PC-9 (cell line): ENCODE measurements at regions not wholly inside any gene's neighbourhood (a gene's known extent, or its start where the extent isn't known, plus 50 kb on each side); places are given as distances from the start of the nearest gene placed in this dataset.

Source experiments
- EZH2 ChIP-seq: fragments of 200-600 bp; sonication (generic); IDR thresholded peaks from 2 replicates; pipeline ENCODE4 v1.8.0; 2017; ENCODE audit warnings: antibody characterized with exemption, low read depth
- TF ChIP-seq, protein P1 (sequence below): fragments of 200-600 bp; sonication (generic); conservative IDR thresholded peaks from 2 replicates; pipeline ENCODE4 v1.6.1; 2017; ENCODE audit warnings: mixed run types, antibody characterized with exemption, mild to moderate bottlenecking, moderate library complexity

GRCh38 chr10:2111965-2112364, 374.6 kb upstream of the ADARB2 start:
- TF ChIP-seq, protein P1, sequence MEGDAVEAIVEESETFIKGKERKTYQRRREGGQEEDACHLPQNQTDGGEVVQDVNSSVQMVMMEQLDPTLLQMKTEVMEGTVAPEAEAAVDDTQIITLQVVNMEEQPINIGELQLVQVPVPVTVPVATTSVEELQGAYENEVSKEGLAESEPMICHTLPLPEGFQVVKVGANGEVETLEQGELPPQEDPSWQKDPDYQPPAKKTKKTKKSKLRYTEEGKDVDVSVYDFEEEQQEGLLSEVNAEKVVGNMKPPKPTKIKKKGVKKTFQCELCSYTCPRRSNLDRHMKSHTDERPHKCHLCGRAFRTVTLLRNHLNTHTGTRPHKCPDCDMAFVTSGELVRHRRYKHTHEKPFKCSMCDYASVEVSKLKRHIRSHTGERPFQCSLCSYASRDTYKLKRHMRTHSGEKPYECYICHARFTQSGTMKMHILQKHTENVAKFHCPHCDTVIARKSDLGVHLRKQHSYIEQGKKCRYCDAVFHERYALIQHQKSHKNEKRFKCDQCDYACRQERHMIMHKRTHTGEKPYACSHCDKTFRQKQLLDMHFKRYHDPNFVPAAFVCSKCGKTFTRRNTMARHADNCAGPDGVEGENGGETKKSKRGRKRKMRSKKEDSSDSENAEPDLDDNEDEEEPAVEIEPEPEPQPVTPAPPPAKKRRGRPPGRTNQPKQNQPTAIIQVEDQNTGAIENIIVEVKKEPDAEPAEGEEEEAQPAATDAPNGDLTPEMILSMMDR: no peak
- TF ChIP-seq EZH2: no peak
